ENCODE measurements at regions not wholly inside any gene's neighbourhood (a gene's known extent, or its start where the extent isn't known, plus 50 kb on each side); places are given as distances from the start of the nearest gene placed in this dataset.

DNA sequence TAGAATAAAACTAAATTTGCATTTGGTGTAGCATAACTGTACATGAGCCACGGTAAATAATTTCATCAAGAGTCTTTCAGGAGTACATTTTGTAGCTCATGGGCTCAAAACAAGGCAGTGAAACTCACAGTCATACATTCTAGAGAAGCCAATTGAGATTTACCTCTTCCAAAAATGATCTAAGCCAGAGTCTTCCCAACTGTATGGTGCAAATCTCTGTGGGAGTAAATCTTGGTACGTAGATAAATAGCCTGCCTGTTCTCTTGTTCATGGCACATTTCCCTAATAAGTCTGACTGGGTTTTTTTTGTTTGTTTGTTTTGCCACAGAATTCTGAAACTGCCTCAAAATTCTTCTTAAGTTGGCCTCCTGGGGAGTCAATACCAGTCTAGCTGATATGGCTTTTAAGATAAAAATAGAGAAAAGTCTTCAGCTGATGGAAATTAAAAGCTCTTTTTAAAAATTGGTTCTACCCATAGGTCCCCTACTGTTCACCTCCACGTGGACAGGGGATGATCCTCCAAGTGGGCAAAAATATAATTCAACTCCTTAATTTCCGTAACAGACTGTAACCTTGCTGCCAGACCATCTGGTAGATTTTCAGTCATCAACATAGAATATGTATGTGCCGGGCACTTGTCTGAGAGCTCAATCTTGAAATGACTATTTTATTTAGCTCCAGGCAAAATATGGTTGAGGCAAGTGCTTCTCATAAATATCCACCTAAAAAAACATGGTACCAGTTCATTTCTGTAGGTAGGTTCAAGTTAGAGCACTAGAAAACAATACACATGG, 365.4 kb downstream of the PDHA2 start:
- Histone ChIP-seq H3K4me3 (no peak overlapping the region), H3K4me1 (ENCODE audit: insufficient read depth) (no peaks in the 10 kb centered on the region), H3K9me2 (ENCODE audit: insufficient read depth) (peaks cover 4% of the 10 kb centered on the region; the same call in 1 of the 2 replicates), H2AFZ (no peak overlapping the region), H3K27me3 (ENCODE audit: insufficient read depth) (no peaks in the 10 kb centered on the region), H3F3A (replicated peaks; ENCODE audit: low read depth) (no peaks in the 10 kb centered on the region), H3K79me2 (replicated peaks; ENCODE audit: insufficient read depth) (no peaks in the 10 kb centered on the region), H3K36me3 (ENCODE audit: insufficient read depth) (no peaks in the 10 kb centered on the region), H4K20me1 (replicated peaks; ENCODE audit: insufficient read depth) (no peaks in the 10 kb centered on the region), H3K27ac (ENCODE audit: low read depth) (no peak overlapping the region), H3K4me2 (no peak overlapping the region)
- Mint-ChIP-seq H3K4me1 (no peaks in the 10 kb centered on the region), H3K9me3 (no peaks in the 10 kb centered on the region), H3K4me3 (no peak overlapping the region), H3K27ac (no peak overlapping the region), H3K27me3 (ENCODE audit: insufficient read depth, low read depth, poor library complexity) (no peaks in the 10 kb centered on the region), H3K36me3 (ENCODE audit: low read depth) (no peaks in the 10 kb centered on the region)
- ATAC-seq (no peak), DNase-seq (ENCODE audit: low spot score) (no peak)
- no peak for TF ChIP-seq ZNF462 (CRISPR knock-in tag; IDR thresholded peaks at IDR 0.05)
- no peak for TF ChIP-seq REST (IDR thresholded peaks at IDR 0.05; ENCODE audit: unreplicated experiment)
- no peak for TF ChIP-seq EZH2phosphoT487 (IDR thresholded peaks at IDR 0.05; ENCODE audit: unreplicated experiment)
- TF ChIP-seq, protein P1, sequence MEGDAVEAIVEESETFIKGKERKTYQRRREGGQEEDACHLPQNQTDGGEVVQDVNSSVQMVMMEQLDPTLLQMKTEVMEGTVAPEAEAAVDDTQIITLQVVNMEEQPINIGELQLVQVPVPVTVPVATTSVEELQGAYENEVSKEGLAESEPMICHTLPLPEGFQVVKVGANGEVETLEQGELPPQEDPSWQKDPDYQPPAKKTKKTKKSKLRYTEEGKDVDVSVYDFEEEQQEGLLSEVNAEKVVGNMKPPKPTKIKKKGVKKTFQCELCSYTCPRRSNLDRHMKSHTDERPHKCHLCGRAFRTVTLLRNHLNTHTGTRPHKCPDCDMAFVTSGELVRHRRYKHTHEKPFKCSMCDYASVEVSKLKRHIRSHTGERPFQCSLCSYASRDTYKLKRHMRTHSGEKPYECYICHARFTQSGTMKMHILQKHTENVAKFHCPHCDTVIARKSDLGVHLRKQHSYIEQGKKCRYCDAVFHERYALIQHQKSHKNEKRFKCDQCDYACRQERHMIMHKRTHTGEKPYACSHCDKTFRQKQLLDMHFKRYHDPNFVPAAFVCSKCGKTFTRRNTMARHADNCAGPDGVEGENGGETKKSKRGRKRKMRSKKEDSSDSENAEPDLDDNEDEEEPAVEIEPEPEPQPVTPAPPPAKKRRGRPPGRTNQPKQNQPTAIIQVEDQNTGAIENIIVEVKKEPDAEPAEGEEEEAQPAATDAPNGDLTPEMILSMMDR (conservative IDR thresholded peaks at IDR 0.05; ENCODE audit: low read depth in 2 of 2) = no peak
- no peak for TF ChIP-seq CREB1 (CRISPR knock-in tag; IDR thresholded peaks at IDR 0.05; ENCODE audit: low read depth)
- no peak for TF ChIP-seq POLR2AphosphoS5 (IDR thresholded peaks at IDR 0.05; ENCODE audit: low read depth)
- no peak for TF ChIP-seq ETS1 (IDR thresholded peaks at IDR 0.05)
- TF ChIP-seq NANOG (IDR thresholded peaks at IDR 0.05; ENCODE audit: borderline replicate concordance) = no peak
- TF ChIP-seq JUNB (IDR thresholded peaks at IDR 0.05; ENCODE audit: unreplicated experiment) = no peak
- no peak for TF ChIP-seq ZNF114 (CRISPR knock-in tag; IDR thresholded peaks at IDR 0.05)
- TF ChIP-seq STAT1 (IDR thresholded peaks at IDR 0.05; ENCODE audit: unreplicated experiment) = no peak
- no peak for TF ChIP-seq EZH2 (IDR thresholded peaks at IDR 0.05; ENCODE audit: low read depth, unreplicated experiment)
- TF ChIP-seq ZNF331 (CRISPR knock-in tag; IDR thresholded peaks at IDR 0.05; ENCODE audit: low read depth) = no peak

Data from GM23338 (cell line).